ENCODE measurements at regions not wholly inside any gene's neighbourhood (a gene's known extent, or its start where the extent isn't known, plus 50 kb on each side); places are given as distances from the start of the nearest gene placed in this dataset.
A peak's percentile ranks its signal among the peaks of the same experiment; 100 is the strongest.

- H3K4me3 ChIP-seq (replicated peaks; ENCODE audit: low read depth, low read length): no peak overlapping the region
- TF ChIP-seq, protein P1, sequence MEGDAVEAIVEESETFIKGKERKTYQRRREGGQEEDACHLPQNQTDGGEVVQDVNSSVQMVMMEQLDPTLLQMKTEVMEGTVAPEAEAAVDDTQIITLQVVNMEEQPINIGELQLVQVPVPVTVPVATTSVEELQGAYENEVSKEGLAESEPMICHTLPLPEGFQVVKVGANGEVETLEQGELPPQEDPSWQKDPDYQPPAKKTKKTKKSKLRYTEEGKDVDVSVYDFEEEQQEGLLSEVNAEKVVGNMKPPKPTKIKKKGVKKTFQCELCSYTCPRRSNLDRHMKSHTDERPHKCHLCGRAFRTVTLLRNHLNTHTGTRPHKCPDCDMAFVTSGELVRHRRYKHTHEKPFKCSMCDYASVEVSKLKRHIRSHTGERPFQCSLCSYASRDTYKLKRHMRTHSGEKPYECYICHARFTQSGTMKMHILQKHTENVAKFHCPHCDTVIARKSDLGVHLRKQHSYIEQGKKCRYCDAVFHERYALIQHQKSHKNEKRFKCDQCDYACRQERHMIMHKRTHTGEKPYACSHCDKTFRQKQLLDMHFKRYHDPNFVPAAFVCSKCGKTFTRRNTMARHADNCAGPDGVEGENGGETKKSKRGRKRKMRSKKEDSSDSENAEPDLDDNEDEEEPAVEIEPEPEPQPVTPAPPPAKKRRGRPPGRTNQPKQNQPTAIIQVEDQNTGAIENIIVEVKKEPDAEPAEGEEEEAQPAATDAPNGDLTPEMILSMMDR (IDR thresholded peaks at IDR 0.05; ENCODE audit: low read length, missing control alignments): no peak
- DNase-seq (ENCODE audit: low read depth): no peak
Observed at GRCh38 chr14:66076176-66076575, 410.0 kb upstream of the CCDC196 start.

GRCh38 chr14:66078006-66078405, 408.2 kb upstream of the CCDC196 start:
- H3K4me3 ChIP-seq (replicated peaks; ENCODE audit: low read depth, low read length): no peak overlapping the region
- no peak for DNase-seq (ENCODE audit: low read depth)
- TF ChIP-seq, protein P1 (IDR thresholded peaks at IDR 0.05; ENCODE audit: low read length, missing control alignments): no peak

GRCh38 chr14:66081594-66082376, 404.4 kb upstream of the CCDC196 start:
- no peak overlapping the region for H3K4me3 ChIP-seq (replicated peaks; ENCODE audit: low read depth, low read length)
- DNase-seq (ENCODE audit: low read depth): peak; percentile 33
- TF ChIP-seq, protein P1 (IDR thresholded peaks at IDR 0.05; ENCODE audit: low read length, missing control alignments): no peak

- TF ChIP-seq, protein P1 (IDR thresholded peaks at IDR 0.05; ENCODE audit: low read length, missing control alignments): no peak
- H3K4me3 ChIP-seq (replicated peaks; ENCODE audit: low read depth, low read length): no peak overlapping the region
- no peak for DNase-seq (ENCODE audit: low read depth)
Observed at GRCh38 chr14:66085224-66085623, 400.9 kb upstream of the CCDC196 start.

DNA sequence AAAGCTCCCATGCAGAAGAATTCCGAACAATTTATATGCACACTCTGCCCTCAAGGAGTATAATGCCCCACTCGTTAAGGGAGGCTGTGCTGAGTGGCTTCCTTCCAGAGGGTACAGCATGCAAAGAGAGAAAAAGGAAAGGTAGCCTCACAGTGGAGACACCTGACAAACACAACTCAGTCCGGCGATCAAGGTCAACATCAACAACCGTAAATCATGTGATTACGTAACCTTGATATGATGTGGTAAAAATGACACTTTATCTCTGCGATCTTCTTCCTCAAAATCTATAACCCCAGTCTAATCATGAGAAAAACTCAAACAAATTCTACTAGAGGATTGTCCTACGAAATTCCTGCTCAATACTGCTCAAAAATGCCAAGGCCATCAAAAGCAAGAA, 400.5 kb upstream of the CCDC196 start:
- no peak overlapping the region for H3K4me3 ChIP-seq (replicated peaks; ENCODE audit: low read depth, low read length)
- no peak for DNase-seq (ENCODE audit: low read depth)
- TF ChIP-seq, protein P1 (IDR thresholded peaks at IDR 0.05; ENCODE audit: low read length, missing control alignments): no peak

- TF ChIP-seq, protein P1 (IDR thresholded peaks at IDR 0.05; ENCODE audit: low read length, missing control alignments): no peak
- H3K4me3 ChIP-seq (replicated peaks; ENCODE audit: low read depth, low read length): no peak overlapping the region
- peak; percentile 38 for DNase-seq (ENCODE audit: low read depth)
Observed at GRCh38 chr14:66087231-66087630, 398.9 kb upstream of the CCDC196 start.

- DNase-seq (ENCODE audit: low read depth): no peak
- H3K4me3 ChIP-seq (replicated peaks; ENCODE audit: low read depth, low read length): no peak overlapping the region
- TF ChIP-seq, protein P1 (IDR thresholded peaks at IDR 0.05; ENCODE audit: low read length, missing control alignments): no peak
Observed at GRCh38 chr14:66088656-66089055, 397.5 kb upstream of the CCDC196 start.
